Lung microvascular endothelial cell (primary cell): ENCODE measurements at regions not wholly inside any gene's neighbourhood (a gene's known extent, or its start where the extent isn't known, plus 50 kb on each side); places are given as distances from the start of the nearest gene placed in this dataset.
"Not testable (repeated sequence)": the region's sequence is repeated elsewhere in the genome, so short reads cannot be mapped to it uniquely, and the experiment has no call there.

Source experiments
- DNase-seq, 2 donors: peaks; one replicate each; pipeline versions ENCODE4 v3.0.0 to v3.0.0-alpha.2; 2010; ENCODE audit warnings: low read depth in 2 of 2

DNA sequence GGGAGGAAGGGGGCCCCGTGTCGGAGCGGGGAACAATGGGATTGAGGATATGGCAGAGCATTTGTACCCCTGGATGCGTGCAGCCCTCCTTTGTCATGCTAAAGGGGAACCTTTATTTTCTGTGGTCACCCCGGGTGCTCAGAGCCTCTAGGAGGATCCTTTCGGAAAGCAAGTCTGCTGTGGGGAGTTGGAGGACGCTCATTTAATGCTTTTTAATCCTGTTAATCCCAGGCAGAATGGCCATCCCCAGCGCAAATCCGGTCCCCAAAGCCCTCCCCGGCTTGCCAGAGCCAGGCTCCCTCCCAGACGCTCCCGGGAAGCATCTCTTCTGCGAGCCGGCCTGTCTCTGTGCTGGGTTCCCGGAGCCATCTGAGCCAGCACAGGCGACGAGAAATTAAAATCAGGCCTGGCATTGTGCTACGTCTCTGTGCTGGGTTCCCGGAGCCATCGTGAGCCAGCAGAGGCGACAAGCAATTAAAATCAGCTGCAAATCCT, 113.2 kb upstream of the PPP2R3B start:
- no peak for DNase-seq

DNA sequence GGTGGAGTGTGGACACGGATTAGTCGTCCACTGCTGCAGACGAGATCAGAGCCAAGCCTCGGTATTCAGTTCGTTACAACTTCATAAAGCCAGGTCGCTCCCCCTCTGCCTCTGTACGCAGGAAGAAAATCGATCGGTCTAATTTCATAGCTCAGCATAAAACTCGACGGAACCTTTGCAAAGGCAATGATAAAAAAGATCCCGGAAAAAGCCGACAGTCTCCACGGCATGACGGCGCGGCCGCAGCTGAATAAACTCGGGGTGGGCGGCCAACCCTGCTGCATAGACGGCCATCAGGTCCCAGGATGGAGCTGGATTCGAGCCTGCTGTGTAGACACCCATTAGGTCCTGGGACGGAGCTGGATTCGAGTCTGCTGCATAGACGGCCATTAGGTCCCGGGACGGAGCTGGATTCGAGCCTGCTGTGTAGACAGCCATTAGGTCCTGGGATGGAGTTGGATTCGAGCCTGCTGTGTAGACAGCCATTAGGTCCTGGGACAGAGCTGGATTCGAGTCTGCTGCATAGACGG, 113.8 kb upstream of the PPP2R3B start:
- no peak for DNase-seq

- no peak for DNase-seq
Measured at GRCh38 chrX:506341-506740, 119.6 kb upstream of the PPP2R3B start.

GRCh38 chrX:508163-508562, 121.5 kb upstream of the PPP2R3B start:
- no peak for DNase-seq

DNA sequence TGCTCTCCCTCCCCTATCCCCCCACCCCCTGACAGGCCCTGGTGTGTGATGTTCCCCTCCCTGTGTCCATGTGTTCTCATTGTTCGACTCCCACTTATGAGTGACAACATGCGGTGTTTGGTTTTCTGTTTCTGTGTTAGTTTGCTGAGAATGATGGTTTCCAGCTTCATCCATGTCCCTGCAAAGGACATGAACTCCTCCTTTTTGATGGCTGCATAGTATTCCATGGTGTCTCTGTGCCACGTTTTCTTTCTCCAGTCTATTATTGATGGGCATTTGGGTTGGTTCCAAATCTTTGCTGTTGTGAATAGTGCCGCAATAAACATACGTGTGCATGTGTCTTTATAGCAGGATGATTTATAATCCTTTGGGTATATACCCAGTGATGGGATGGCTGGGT, 121.8 kb upstream of the SHOX start:
- DNase-seq: not testable (repeated sequence)

DNA sequence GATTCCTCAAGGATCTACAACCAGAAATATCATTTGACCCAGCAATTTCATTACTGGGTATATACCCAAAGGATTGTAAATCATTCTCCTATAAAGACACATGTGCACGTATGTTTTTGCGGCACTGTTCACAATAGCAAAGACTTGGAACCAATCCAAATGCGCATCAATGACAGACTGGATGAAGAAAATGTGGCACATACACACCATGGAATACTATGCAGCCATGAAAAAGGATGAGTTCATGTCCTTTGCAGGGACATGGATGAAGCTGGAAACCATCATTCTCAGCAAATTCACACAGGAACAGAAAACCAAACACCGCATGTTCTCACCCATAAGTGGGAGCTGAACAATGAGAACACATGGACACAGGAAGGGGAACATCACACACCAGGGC, 119.5 kb upstream of the SHOX start:
- not testable (repeated sequence) for DNase-seq

DNA sequence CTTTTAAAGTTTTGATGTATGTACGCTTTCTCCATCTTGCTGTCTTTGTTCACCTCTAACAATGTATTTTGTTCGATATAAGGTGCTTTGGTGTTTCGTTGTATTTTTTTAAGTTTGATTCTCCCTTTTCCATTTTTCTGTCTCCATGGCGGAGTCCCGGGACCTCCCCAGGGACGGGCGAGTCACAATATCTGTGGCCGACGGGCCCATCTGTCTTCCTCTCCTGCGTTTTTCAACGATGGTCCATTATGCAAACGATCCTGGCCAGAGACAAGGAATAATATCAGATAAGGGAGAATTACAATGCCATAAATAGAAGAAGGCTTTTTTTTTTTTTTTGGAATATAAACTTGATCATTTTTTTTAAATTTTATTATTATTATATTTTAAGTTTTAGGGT, 112.3 kb upstream of the SHOX start:
- no peak for DNase-seq

DNA sequence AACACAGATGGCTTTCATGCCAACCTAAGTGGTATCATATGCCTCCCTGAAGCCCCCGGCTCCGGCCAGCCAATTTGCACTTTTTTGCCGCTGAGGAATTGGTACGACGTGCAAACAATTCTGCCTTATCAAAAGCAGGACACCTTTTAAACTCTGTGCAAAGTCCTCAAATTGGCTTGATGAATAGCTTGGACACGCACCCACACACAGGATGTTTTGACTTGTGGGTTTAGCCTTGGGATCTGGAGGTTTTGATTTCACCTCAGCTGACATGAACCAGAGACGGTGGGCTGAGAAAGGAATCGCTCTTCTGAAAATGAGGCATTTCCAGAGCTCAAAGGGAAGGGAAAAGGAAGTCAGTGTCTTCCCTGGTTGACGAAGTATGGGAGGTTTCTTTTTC, 110.8 kb upstream of the SHOX start:
- DNase-seq: no peak

DNA sequence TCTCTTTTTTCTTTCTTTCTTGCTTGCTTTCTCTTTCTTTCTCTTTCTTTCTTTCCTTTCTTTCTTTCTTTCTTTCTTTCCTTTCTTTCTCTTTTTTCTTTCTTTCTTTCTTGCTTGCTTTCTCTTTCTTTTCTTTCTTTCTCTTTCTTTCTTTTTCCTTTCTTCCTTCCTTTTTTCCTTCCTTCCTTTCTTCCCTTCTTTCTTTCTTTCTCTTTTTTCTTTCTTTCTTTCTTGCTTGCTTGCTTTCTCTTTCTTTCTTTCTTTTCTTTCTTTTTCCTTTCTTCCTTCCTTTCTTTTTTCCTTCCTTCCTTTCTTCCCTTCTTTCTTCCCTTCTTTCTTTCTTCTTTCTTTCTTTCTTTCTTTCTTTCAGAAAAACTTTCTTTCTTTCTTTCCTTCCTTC, 108.1 kb upstream of the SHOX start:
- no peak for DNase-seq

DNA sequence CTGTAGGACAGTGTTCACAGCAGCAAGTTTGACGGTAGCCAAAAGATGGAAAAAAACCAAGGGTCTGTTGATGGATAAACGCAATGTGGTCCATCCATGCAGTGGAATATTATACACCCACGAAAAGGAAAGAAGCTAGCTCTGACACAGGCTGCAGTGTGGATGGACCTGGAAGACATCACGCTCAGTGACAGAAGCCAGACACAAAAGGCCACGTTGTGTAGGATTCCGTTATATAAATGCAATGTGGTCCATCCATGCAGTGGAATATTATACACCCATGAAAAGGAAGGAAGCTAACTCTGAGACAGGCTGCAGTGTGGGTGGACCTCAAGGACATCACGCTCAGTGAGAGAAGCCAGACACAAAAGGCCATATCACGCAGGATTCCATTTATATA, 105.5 kb upstream of the SHOX start:
- DNase-seq: no peak

DNA sequence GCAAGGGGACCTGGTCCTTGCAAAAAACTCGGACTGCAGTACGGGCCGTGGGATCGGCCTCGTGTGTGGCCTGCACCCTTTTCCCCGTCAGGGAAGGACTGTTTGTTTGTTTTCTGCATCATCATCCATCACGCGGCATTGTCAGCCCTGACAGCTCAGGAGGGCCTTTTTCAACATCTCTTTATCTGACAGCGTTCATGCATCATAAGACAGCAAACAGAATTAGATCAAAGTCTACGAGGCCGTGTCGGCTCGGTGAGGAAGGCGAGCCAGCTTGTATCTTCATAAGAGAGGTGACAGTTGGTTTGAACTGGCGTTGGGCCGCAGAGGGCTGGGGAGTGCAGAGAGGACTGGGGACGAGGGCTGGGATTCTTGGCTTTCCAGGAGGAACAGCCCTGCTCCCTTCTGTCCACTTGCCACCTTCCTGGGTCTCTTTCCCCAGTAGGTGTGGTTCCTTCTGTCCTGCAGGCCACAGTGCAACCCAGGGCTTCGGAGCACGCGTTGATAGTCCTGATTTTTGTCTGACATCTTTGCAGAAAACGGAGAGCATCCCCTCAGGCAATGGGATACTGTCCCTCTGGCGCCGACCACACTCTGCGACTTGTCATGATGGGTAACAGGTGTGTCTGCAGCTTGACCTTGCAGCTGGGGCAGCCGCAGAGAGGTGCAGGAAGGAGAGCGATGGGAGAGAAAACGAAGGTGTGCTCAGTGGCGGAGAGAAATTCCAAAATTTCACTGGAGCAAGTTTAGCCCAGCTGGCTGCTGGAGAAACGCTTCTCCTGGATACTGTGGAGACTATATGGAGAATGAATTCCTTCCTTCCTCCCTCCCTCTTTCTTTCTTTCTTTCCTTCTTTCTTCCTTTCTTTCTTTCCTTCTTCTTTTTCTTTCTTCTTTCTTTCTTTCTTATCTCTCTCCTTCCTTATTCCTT, 104.0 kb upstream of the SHOX start:
- DNase-seq: no peak

DNA sequence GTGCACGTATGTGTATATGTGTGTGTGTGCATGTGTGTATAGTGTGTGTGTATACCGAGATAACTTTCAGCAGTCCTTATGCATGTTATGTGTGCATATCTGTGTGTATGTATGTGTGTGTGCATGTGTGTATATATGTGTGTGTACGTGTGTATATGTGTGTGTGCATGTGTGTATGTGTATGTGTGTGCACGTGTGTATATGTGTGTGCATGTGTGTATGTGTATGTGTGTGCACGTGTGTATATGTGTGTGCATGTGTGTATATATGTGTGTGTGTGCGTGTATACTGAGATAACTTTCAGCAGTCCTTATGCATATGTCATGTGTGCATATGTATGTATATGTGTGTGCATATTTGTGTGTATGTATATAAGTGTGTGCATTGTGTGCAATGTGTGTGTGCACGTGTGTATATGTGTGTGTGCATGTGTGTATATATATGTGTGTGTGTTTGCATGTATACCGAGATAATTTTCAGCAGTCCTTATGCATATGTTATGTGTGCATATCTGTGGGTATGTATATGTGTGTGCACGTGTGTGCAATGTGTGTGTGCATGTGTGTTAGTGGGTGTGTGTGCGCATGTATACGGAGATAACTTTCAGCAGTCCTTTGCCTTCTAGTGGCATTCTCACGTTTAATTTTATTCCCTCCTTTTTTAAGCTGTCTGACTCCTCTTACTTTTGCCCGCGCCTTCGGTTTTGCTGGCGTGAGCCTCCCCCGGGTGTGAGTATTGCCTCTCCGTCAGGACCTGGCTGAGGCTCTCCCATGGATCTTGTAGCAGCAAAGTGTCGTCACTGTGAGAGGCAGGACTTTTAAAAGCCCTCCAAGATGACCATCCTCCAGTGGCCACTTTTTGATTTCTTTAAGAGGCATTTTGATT, 99.6 kb upstream of the SHOX start:
- DNase-seq: no peak

DNA sequence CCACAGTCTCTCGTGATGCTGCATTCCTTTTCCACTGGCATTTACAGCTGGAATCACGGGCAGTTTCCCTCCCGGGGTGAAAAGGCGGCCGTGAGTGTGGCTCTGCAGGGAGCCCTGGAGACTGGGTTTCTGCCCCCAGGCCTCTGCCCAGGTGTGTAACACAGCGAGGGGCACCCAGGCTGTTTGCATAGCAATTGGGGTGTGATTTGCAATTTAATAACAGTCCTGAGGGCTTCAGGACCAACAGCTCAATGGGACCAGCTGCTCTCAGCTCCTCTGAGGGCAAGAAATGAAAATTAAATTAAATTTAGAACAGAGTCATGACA, 99.0 kb upstream of the SHOX start:
- no peak for DNase-seq

- no peak for DNase-seq
Measured at GRCh38 chrX:534804-535203, 95.8 kb upstream of the SHOX start.

DNA sequence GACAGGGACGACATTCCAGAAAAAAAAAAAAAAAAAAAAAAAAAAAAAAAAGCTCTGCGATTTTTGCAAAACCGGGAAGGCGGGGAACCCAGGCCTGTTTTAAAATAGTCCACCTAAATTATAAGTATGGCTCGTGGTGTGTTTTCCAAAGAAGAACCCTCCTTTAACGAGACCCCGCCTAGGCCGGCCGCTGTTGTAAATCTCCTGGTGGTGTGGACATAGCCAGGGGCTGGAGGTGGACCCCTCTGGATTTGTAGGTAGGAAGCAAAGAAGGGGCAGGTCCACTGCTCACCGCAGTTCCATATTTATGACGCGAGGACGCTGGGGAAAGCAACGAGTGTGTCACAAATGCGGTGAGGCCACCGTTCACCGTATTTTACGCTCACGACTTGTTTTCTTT, 94.0 kb upstream of the SHOX start:
- DNase-seq: no peak

- DNase-seq: no peak
Measured at GRCh38 chrX:537151-537550, 93.4 kb upstream of the SHOX start.

DNA sequence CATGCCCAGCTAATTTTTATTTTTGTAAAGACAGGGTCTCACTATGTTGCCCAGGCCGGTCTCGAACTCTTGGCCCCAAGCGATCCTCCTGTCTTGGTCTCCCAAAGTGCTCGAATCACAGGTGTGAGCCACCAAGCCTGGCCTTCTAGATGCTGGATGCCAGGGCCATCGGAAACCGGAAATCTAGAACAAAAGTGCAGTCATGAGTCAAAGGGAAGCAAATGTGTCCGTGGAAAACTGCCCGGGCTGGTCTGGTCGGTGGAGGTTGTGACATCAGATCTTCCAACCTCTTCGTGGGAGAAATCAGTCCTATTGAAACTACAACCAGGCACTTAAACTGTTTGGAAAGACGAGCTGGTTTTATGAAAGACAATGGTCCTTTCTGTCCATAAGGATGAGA, 92.3 kb upstream of the SHOX start:
- no peak for DNase-seq

DNA sequence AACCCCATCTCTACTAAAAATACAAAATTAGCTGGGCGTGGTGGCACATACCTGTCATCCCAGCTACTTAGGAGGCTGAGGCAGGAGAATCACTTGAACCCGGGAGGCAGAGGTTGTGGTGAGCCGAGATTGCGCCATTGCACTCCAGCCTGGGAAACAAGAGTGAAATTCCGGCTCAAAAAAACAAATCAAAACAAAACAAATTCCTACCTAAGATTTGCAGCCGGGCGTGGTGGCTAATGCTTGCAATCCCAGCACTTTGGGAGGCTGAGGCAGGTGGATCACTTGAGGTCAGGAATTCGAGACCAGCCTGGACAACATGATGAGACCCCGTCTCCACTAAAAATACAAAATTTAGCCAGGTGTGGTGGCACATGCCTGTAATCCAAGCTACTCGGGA, 89.6 kb upstream of the SHOX start:
- not testable (repeated sequence) for DNase-seq

DNA sequence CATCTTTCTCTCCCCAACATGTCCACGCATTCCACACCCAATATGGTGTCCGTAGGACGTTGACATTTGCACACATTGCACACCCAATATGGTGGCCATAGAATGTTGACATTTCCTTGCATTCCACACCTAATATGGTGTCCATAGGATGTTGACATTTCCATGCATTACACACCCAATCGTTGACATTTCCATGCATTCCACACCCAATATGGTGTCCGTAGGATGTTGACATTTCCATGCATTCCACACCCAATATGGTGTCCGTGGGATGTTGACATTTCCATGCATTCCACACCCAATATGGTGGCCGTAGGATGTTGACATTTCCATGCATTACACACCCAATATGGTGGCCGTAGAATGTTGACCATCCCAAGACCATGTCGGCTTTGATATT, 88.4 kb upstream of the SHOX start:
- DNase-seq: no peak

- peak in 1 of 2 donors; percentile 9 for DNase-seq
Measured at GRCh38 chrX:545452-545885, 85.1 kb upstream of the SHOX start.

DNA sequence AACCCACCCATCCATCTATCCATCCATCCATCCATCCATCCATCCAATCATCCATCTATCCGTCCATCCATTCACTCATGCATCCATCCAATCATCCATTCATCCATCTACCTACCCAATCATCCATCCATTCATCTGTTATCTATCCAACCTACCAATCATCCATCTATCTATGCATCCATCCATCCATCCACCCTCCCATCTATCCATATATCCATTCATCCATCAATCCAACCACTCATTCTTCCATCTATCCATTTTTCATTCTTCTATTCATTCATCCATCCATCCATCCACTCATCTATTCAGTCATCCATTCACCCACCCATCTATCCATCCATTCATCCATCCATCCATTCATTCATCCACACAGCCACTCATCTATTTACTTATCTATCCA, 80.1 kb upstream of the SHOX start:
- DNase-seq: no peak

DNA sequence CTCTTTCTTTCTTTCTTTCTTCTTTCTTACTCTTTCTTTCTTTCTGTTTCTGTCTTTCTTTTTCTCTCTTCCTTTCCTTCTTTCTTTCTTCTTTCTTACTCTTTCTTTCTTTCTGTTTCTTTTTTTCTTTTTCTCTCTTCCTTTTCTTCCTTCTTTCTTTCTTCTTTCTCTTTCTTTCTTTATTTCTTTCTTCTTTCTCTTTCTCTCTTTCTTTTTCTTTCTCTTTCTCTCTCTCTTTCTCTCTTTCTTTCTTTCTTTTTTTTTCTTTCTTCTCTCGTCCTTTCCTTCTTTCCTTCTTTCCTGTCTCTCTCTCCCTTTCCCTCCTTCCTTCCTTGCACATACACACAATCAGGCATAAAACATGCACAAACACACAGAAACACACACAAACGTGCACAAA, 79.3 kb upstream of the SHOX start:
- no peak for DNase-seq
